IMR-90 (cell line): ENCODE measurements at regions not wholly inside any gene's neighbourhood (a gene's known extent, or its start where the extent isn't known, plus 50 kb on each side); places are given as distances from the start of the nearest gene placed in this dataset.

Source experiments
- ATAC-seq: fragments of 200-7000 bp; cut with Tn5 transposase; 2 replicates; pipeline ENCODE4 v1.9.1; 2020; ENCODE audit warnings: low read depth, mild to moderate bottlenecking, moderate library complexity
- BruUV-seq: library from RNA; stranded (reverse); fragments of 400-500 nt; replicated peaks from 2 replicates; lab custom pipeline; 2021; lab: Mats Ljungman, UMichigan
- CTCF ChIA-PET: fragments of 300-600 bp; formaldehyde crosslinking; extraction: SDS; loops from one replicate; lab custom pipeline; 2021; ENCODE audit warnings: antibody characterized with exemption; lab: Yijun Ruan, JAX
- POLR2A ChIA-PET: fragments of 300-600 bp; sonication (Branson Sonifier 250); formaldehyde crosslinking; loops from one replicate; lab custom pipeline; 2022; ENCODE audit warnings: antibody characterized with exemption; ENCODE audit not compliant: unreplicated experiment; lab: Charles Lee
- DNase-seq: peaks from one replicate; pipeline ENCODE4 v3.0.0; 2013
- H2AFZ ChIP-seq: replicated peaks from 2 replicates; pipeline ENCODE3; 2013; ENCODE audit warnings: low read length, mild to moderate bottlenecking; ENCODE audit not compliant: poor library complexity
- H2AK5ac ChIP-seq: 2 replicates; pipeline ENCODE4 v1.6.1; 2013; ENCODE audit warnings: low read depth, low read length, inconsistent platforms
- H2AK9ac ChIP-seq: replicated peaks from 2 replicates; pipeline ENCODE3; 2013; ENCODE audit warnings: mild to moderate bottlenecking, low read depth, low read length, moderate library complexity; ENCODE audit not compliant: poor library complexity
- H2BK120ac ChIP-seq: 2 replicates; pipeline ENCODE4 v1.6.1; 2013; ENCODE audit warnings: low read depth, low read length, inconsistent platforms
- H2BK15ac ChIP-seq: 3 replicates; pipeline ENCODE4 v1.6.1; 2013; ENCODE audit warnings: low read depth, low read length, inconsistent platforms
- H2BK20ac ChIP-seq: 2 replicates; pipeline ENCODE4 v1.6.1; 2013; ENCODE audit warnings: low read depth, mild to moderate bottlenecking, inconsistent platforms, low read length, moderate library complexity
- H2BK5ac ChIP-seq: 2 replicates; pipeline ENCODE4 v1.6.1; 2013; ENCODE audit warnings: mild to moderate bottlenecking, low read depth, low read length, inconsistent platforms; ENCODE audit not compliant: poor library complexity, severe bottlenecking
- H3K14ac ChIP-seq: replicated peaks from 2 replicates; pipeline ENCODE4 v1.6.1; 2013; ENCODE audit warnings: low read depth, low read length, inconsistent platforms
- H3K18ac ChIP-seq: 2 replicates; pipeline ENCODE4 v1.6.1; 2013; ENCODE audit warnings: low read depth, low read length, control low read depth
- H3K23ac ChIP-seq: 2 replicates; pipeline ENCODE4 v1.6.1; 2013; ENCODE audit warnings: low read depth, low read length, inconsistent platforms
- H3K27ac ChIP-seq: 2 replicates; pipeline ENCODE4 v1.5.1; 2013; ENCODE audit warnings: mild to moderate bottlenecking, control low read depth, low read length; ENCODE audit not compliant: insufficient read depth
- H3K27me3 ChIP-seq: 2 replicates; pipeline ENCODE4 v1.6.1; 2013; ENCODE audit warnings: low read length; ENCODE audit not compliant: control insufficient read depth, insufficient read depth
- H3K36me3 ChIP-seq: 2 replicates; pipeline ENCODE4 v1.6.1; 2013; ENCODE audit warnings: low read length, mixed read lengths; ENCODE audit not compliant: control insufficient read depth, insufficient read depth
- H3K4ac ChIP-seq: 2 replicates; pipeline ENCODE4 v1.6.1; 2013; ENCODE audit warnings: low read depth, low read length, inconsistent platforms
- H3K4me1 ChIP-seq: 2 replicates; pipeline ENCODE4 v1.6.1; 2013; ENCODE audit warnings: low read length, mixed read lengths; ENCODE audit not compliant: control insufficient read depth, insufficient read depth
- H3K4me2 ChIP-seq: 2 replicates; pipeline ENCODE4 v1.6.1; 2013; ENCODE audit warnings: low read depth, mild to moderate bottlenecking, control low read depth, low read length, moderate library complexity
- H3K4me3 ChIP-seq: 2 replicates; pipeline ENCODE4 v1.5.1; 2013; ENCODE audit warnings: low read depth, mild to moderate bottlenecking, control low read depth, low read length, moderate library complexity; ENCODE audit not compliant: insufficient read depth
- H3K56ac ChIP-seq: 2 replicates; pipeline ENCODE4 v1.6.1; 2013; ENCODE audit warnings: low read length, inconsistent platforms; ENCODE audit not compliant: insufficient read depth; ENCODE audit errors: extremely low read depth
- H3K79me1 ChIP-seq, 2 experiments: 2 replicates each; pipeline ENCODE4 v1.6.1; 2013; ENCODE audit warnings: low read length in 2 of 2, inconsistent platforms in 1 of 2, low read depth in 1 of 2
- H3K9ac ChIP-seq: 2 replicates; pipeline ENCODE4 v1.6.1; 2013; ENCODE audit warnings: low read depth, low read length, control low read depth
- H3K9me1 ChIP-seq: 2 replicates; pipeline ENCODE4 v1.6.1; 2013; ENCODE audit warnings: low read length, inconsistent platforms; ENCODE audit not compliant: insufficient read depth
- H3K9me3 ChIP-seq: 2 replicates; pipeline ENCODE4 v1.6.1; 2013; ENCODE audit warnings: low read length; ENCODE audit not compliant: control insufficient read depth, insufficient read depth
- H4K20me1 ChIP-seq: 2 replicates; pipeline ENCODE4 v1.6.1; 2013; ENCODE audit warnings: low read length, inconsistent platforms; ENCODE audit not compliant: insufficient read depth
- H4K5ac ChIP-seq: 2 replicates; pipeline ENCODE4 v1.6.1; 2013; ENCODE audit warnings: mild to moderate bottlenecking, low read depth, low read length, control low read depth
- H4K8ac ChIP-seq, 2 experiments: 2 replicates each; pipeline ENCODE4 v1.6.1; 2013; ENCODE audit warnings: low read depth in 2 of 2, low read length in 2 of 2, control low read depth in 1 of 2, inconsistent platforms in 1 of 2
- H4K91ac ChIP-seq: 2 replicates; pipeline ENCODE4 v1.6.1; 2013; ENCODE audit warnings: low read depth, low read length, inconsistent platforms; ENCODE audit not compliant: insufficient read depth
- BHLHE40 ChIP-seq: fragments of 150-350 bp; IDR thresholded peaks from 2 replicates; pipeline ENCODE4 v1.6.1; 2016; ENCODE audit warnings: mild to moderate bottlenecking, low read depth, low read length
- CHD1 ChIP-seq: IDR thresholded peaks from 2 replicates; pipeline ENCODE4 v1.6.1; 2012; ENCODE audit warnings: low read depth, low read length, improper control_type of control experiment
- MXI1 ChIP-seq: IDR thresholded peaks from 2 replicates; pipeline ENCODE4 v1.6.1; 2012; ENCODE audit warnings: low read depth, mild to moderate bottlenecking, low read length, moderate library complexity, borderline replicate concordance
- WGBS, 2 experiments: methylation state at CpG; one replicate each; pipeline versions ENCODE4 v1.1.5 to v1.1.7; 2013; ENCODE audit warnings: missing lambda C conversion rate in 2 of 2; ENCODE audit not compliant: insufficient read length in 1 of 2; ENCODE audit errors: extremely low coverage in 2 of 2; 5-methylcytosine and 5-hydroxymethylcytosine counted together
- dilution Hi-C: fragments of 300-500 bp; cut with HindIII; formaldehyde crosslinking; loops from one replicate; pipeline ENCODE4 v1.14.3; 2018; ENCODE audit warnings: low sequenced_read_pairs; ENCODE audit not compliant: unreplicated experiment
- in situ Hi-C: fragments of 300-500 bp; cut with MboI; formaldehyde crosslinking; loops from 3 replicates; pipeline ENCODE4 v1.14.3; 2019; ENCODE audit warnings: low sequenced_read_pairs, inconsistent platforms, mixed read lengths
- intact Hi-C: fragments of 100-400 bp; cut with micrococcal nuclease; formaldehyde crosslinking; loops from 2 replicates; pipeline ENCODE4 v1.10.0; 2022
- TF ChIP-seq, protein P1 (sequence below): fragments of 150-350 bp; IDR thresholded peaks from 2 replicates; pipeline ENCODE4 v1.6.1; 2017; ENCODE audit warnings: mild to moderate bottlenecking, antibody characterized with exemption, low read length, low read depth
- TF ChIP-seq, protein P2 (sequence below): conservative IDR thresholded peaks from 2 replicates; pipeline ENCODE4 v1.5.1; 2012; ENCODE audit warnings: mild to moderate bottlenecking, low read depth, low read length, improper control_type of control experiment

DNA sequence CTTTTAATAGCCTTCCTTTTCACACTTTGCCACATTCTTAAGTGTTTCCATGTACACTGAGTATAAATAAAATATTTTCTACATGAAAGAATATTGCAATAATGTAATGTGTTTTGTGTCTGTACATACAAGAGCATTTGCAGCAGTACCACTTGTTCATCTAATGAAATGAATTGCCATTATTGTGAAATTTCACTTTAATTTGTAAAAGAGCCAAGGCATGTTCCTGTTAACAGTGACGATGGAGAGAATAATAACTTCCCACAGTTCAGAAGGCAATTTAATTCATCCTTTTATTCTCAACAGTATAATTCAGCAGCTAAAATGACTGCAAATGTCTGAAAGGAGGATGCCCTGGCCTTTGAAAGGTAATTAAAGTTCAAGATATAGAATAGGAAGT lies 853.9 kb downstream of the LRRTM4 start:
- TF ChIP-seq, protein P1, sequence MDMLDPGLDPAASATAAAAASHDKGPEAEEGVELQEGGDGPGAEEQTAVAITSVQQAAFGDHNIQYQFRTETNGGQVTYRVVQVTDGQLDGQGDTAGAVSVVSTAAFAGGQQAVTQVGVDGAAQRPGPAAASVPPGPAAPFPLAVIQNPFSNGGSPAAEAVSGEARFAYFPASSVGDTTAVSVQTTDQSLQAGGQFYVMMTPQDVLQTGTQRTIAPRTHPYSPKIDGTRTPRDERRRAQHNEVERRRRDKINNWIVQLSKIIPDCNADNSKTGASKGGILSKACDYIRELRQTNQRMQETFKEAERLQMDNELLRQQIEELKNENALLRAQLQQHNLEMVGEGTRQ, result no peak
- TF ChIP-seq CHD1 (no peak), MXI1 (no peak), BHLHE40 (no peak)
- TF ChIP-seq, protein P2, sequence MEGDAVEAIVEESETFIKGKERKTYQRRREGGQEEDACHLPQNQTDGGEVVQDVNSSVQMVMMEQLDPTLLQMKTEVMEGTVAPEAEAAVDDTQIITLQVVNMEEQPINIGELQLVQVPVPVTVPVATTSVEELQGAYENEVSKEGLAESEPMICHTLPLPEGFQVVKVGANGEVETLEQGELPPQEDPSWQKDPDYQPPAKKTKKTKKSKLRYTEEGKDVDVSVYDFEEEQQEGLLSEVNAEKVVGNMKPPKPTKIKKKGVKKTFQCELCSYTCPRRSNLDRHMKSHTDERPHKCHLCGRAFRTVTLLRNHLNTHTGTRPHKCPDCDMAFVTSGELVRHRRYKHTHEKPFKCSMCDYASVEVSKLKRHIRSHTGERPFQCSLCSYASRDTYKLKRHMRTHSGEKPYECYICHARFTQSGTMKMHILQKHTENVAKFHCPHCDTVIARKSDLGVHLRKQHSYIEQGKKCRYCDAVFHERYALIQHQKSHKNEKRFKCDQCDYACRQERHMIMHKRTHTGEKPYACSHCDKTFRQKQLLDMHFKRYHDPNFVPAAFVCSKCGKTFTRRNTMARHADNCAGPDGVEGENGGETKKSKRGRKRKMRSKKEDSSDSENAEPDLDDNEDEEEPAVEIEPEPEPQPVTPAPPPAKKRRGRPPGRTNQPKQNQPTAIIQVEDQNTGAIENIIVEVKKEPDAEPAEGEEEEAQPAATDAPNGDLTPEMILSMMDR, result no peak
- H3K4me1 ChIP-seq, result no peaks in the 10 kb centered on the region
- no peak overlapping the region for H3K18ac ChIP-seq
- H3K9me1 ChIP-seq, result no peaks in the 10 kb centered on the region
- dilution Hi-C loops, result no loop called here
- ChIA-PET CTCF (no interaction called here), POLR2A (no interaction called here)
- no CpG with 5 or more reads among the region's 1 CpG for WGBS, 2 experiments
- ATAC-seq (no peak), DNase-seq (no peak)
- intact Hi-C loops, result no loop called here
- no peaks in the 10 kb centered on the region for H3K79me1 ChIP-seq
- in situ Hi-C loops, result no loop called here
- H3K9me3 ChIP-seq, result no peaks in the 10 kb centered on the region
- H2BK5ac ChIP-seq, result no peak overlapping the region
- H2BK20ac ChIP-seq, result no peak overlapping the region
- H4K91ac ChIP-seq, result no peak overlapping the region
- no peak overlapping the region for H4K8ac ChIP-seq
- no peaks in the 10 kb centered on the region for H3K27me3 ChIP-seq
- H3K9ac ChIP-seq, result no peak overlapping the region
- H2AK5ac ChIP-seq, result no peak overlapping the region
- no peaks in the 10 kb centered on the region for H3K36me3 ChIP-seq
- H3K56ac ChIP-seq, result no peak overlapping the region
- no peak overlapping the region for H3K4me3 ChIP-seq
- no peak overlapping the region for H3K14ac ChIP-seq
- H2BK15ac ChIP-seq, result no peak overlapping the region
- H3K27ac ChIP-seq, result no peak overlapping the region
- no peak overlapping the region for H3K4me2 ChIP-seq
- no peak overlapping the region for H3K4ac ChIP-seq
- no TSS peak for BruUV-seq
- no peak overlapping the region for H2BK120ac ChIP-seq
- H4K5ac ChIP-seq, result no peak overlapping the region
- no peak overlapping the region for H2AK9ac ChIP-seq
- H3K23ac ChIP-seq, result no peak overlapping the region
- no peak overlapping the region for H2AFZ ChIP-seq
- H4K20me1 ChIP-seq, result no peaks in the 10 kb centered on the region
